AG04450 (cell line): ENCODE measurements at regions not wholly inside any gene's neighbourhood (a gene's known extent, or its start where the extent isn't known, plus 50 kb on each side); places are given as distances from the start of the nearest gene placed in this dataset.

Experiments
- CTCF ChIA-PET: fragments of 300-600, 350-600 bp; formaldehyde crosslinking; extraction: SDS; loops from one replicate; lab custom pipeline; 2022; ENCODE audit warnings: antibody characterized with exemption, inconsistent platforms; lab: Charles Lee
- POLR2A ChIA-PET: fragments of 350-600 bp; formaldehyde crosslinking; extraction: SDS; loops from one replicate; lab custom pipeline; 2021; ENCODE audit warnings: antibody characterized with exemption, inconsistent platforms; lab: Yijun Ruan, JAX
- DNase-seq: peaks from one replicate; pipeline ENCODE4 v3.0.0-alpha.2; 2011; ENCODE audit warnings: low read depth, low spot score
- H3K27ac ChIP-seq: one replicate; pipeline ENCODE4 v1.5.1; 2012; ENCODE audit warnings: low read depth, low read length, control low read depth
- H3K27me3 ChIP-seq: one replicate; pipeline ENCODE4 v1.6.0; 2012; ENCODE audit warnings: low read length; ENCODE audit not compliant: control insufficient read depth, insufficient read depth
- H3K4me3 ChIP-seq: 2 replicates; pipeline ENCODE4 v1.5.1; 2011; ENCODE audit warnings: mild to moderate bottlenecking, low read depth, low read length, control low read depth
- H3K9me3 ChIP-seq: 2 replicates; pipeline ENCODE4 v1.5.1; 2012; ENCODE audit warnings: low read length; ENCODE audit not compliant: control insufficient read depth, insufficient read depth
- CTCF ChIP-seq: IDR thresholded peaks from 2 replicates; pipeline ENCODE4 v1.5.1; 2011; ENCODE audit warnings: low read depth, low read length, control low read depth, inconsistent platforms

- ChIA-PET POLR2A (no interaction called here), CTCF (no interaction called here)
- no peak for DNase-seq
Observed at GRCh38 chr4:45946699-45947098, 177.2 kb downstream of the GABRG1 start.

DNA sequence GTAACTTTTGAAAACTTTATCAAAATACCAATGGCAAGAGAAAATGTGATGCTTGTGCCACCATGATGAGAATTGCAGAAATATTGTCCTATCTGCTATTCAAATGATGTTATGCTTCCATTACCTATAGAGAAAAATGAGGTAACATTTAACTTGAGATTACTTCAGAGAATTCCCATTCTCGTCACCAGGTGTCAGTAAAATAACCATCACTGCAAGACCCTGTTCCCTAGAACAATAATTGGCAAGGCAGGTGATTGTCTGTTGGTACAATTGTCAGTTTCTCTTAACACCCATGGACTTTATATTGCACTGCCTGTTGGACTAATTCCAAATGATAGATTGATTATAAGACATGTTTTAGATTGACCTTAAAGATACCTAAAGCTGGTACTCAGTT is 179.9 kb downstream of the GABRG1 start:
- no peak for DNase-seq
- CTCF ChIA-PET = no interaction called here
- H3K27me3 ChIP-seq = no peaks in the 10 kb centered on the region
- H3K4me3 ChIP-seq = no peak overlapping the region
- H3K9me3 ChIP-seq = peaks cover 4% of the 10 kb centered on the region
- no peak overlapping the region for H3K27ac ChIP-seq
- POLR2A ChIA-PET = no interaction called here
- no peak for TF ChIP-seq CTCF

More at GRCh38 chr4:45946699-45947098, 177.2 kb downstream of the GABRG1 start:
- Histone ChIP-seq H3K4me3 (no peak overlapping the region), H3K27ac (no peak overlapping the region), H3K27me3 (no peaks in the 10 kb centered on the region), H3K9me3 (peaks cover 2% of the 10 kb centered on the region; the same call in 1 of the 2 replicates)
- TF ChIP-seq CTCF = no peak

DNA sequence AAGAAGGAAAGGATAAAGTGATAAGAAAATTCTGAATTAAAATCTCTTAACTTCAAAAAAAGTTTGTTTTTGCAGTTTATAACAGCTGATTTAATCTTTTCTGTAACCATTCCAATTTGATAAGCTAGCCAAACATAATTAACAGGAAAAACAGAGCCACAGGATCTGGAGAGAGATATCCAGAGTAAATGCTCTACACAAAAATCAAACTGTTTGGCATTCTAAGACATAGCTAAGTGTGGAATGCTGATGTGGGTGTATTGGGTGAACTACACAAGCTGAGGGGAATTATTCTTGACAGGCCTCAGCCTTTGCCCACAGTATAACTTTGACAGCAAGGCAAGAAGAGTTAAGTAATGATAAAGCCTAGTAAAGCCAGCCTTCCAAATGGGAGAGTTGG is 184.8 kb downstream of the GABRG1 start:
- no peak overlapping the region for H3K4me3 ChIP-seq
- no peaks in the 10 kb centered on the region for H3K27me3 ChIP-seq
- ChIA-PET POLR2A (no interaction called here), CTCF (interaction anchor here (0.6 kb wide), 1 partner anchor 1095 kb away, joined by 7 read pairs; no protein-coding TSS in a partner anchor)
- DNase-seq = no peak
- H3K27ac ChIP-seq = no peak overlapping the region
- no peak for TF ChIP-seq CTCF
- H3K9me3 ChIP-seq = peaks cover 2% of the 10 kb centered on the region; the same call in 1 of the 2 replicates

GRCh38 chr4:45931154-45931553 is 192.7 kb downstream of the GABRG1 start:
- CTCF ChIA-PET = no interaction called here
- Histone ChIP-seq H3K4me3 (no peak overlapping the region), H3K27me3 (no peaks in the 10 kb centered on the region), H3K9me3 (no peaks in the 10 kb centered on the region), H3K27ac (no peak overlapping the region)
- DNase-seq = no peak
- POLR2A ChIA-PET = no interaction called here
- no peak for TF ChIP-seq CTCF

- POLR2A ChIA-PET = no interaction called here
- CTCF ChIA-PET = no interaction called here
- H3K27ac ChIP-seq = no peak overlapping the region
Observed at GRCh38 chr4:45927641-45928040, 196.2 kb downstream of the GABRG1 start.

More at GRCh38 chr4:45927641-45928040, 196.2 kb downstream of the GABRG1 start:
- Histone ChIP-seq H3K27me3 (no peaks in the 10 kb centered on the region), H3K9me3 (peaks cover 5% of the 10 kb centered on the region), H3K4me3 (no peak overlapping the region)
- TF ChIP-seq CTCF = no peak
- DNase-seq = no peak
